HG02981 (cell line): ENCODE measurements at regions not wholly inside any gene's neighbourhood (a gene's known extent, or its start where the extent isn't known, plus 50 kb on each side); places are given as distances from the start of the nearest gene placed in this dataset.

ENCODE experiments used
- ATAC-seq: cut with Tn5 transposase; IDR thresholded peaks from one replicate; pipeline ENCODE4 v1.9.1; 2021; ENCODE audit warnings: mild to moderate bottlenecking, moderate library complexity; ENCODE audit not compliant: unreplicated experiment

- no peak for ATAC-seq
Observed at GRCh38 chr2:139196754-139197153, 416.6 kb upstream of the NXPH2 start.

- no peak for ATAC-seq
Observed at GRCh38 chr2:139194546-139194945, 414.4 kb upstream of the NXPH2 start.

- ATAC-seq = no peak
Observed at GRCh38 chr2:139177041-139177440, 396.9 kb upstream of the NXPH2 start.

GRCh38 chr2:139175510-139175909 is 395.3 kb upstream of the NXPH2 start:
- ATAC-seq = no peak

GRCh38 chr2:139170406-139170805 is 390.2 kb upstream of the NXPH2 start:
- no peak for ATAC-seq

GRCh38 chr2:139165601-139166000 is 385.4 kb upstream of the NXPH2 start:
- ATAC-seq = no peak

GRCh38 chr2:139165041-139165440 is 384.9 kb upstream of the NXPH2 start:
- no peak for ATAC-seq

GRCh38 chr2:139162957-139163356 is 382.8 kb upstream of the NXPH2 start:
- ATAC-seq = no peak

GRCh38 chr2:139162456-139162855 is 382.3 kb upstream of the NXPH2 start:
- no peak for ATAC-seq

- ATAC-seq = no peak
Observed at GRCh38 chr2:139160836-139161235, 380.6 kb upstream of the NXPH2 start.

GRCh38 chr2:139159177-139159576 is 379.0 kb upstream of the NXPH2 start:
- no peak for ATAC-seq

GRCh38 chr2:139156730-139157129 is 376.5 kb upstream of the NXPH2 start:
- ATAC-seq = no peak

GRCh38 chr2:139155991-139156390 is 375.8 kb upstream of the NXPH2 start:
- ATAC-seq = no peak

- no peak for ATAC-seq
Observed at GRCh38 chr2:139142252-139142880, 362.2 kb upstream of the NXPH2 start.

- ATAC-seq = no peak
Observed at GRCh38 chr2:139124271-139124670, 344.1 kb upstream of the NXPH2 start.

GRCh38 chr2:139123795-139124194 is 343.6 kb upstream of the NXPH2 start:
- ATAC-seq = no peak

GRCh38 chr2:139122711-139123158 is 342.5 kb upstream of the NXPH2 start:
- no peak for ATAC-seq

- no peak for ATAC-seq
Observed at GRCh38 chr2:139099721-139100120, 319.5 kb upstream of the NXPH2 start.

- no peak for ATAC-seq
Observed at GRCh38 chr2:139098961-139099360, 318.8 kb upstream of the NXPH2 start.

- no peak for ATAC-seq
Observed at GRCh38 chr2:139083121-139083520, 302.9 kb upstream of the NXPH2 start.

- no peak for ATAC-seq
Observed at GRCh38 chr2:139080244-139080643, 300.1 kb upstream of the NXPH2 start.

- ATAC-seq = no peak
Observed at GRCh38 chr2:139079311-139079710, 299.1 kb upstream of the NXPH2 start.

GRCh38 chr2:139078376-139078775 is 298.2 kb upstream of the NXPH2 start:
- no peak for ATAC-seq
